ENCODE measurements at regions not wholly inside any gene's neighbourhood (a gene's known extent, or its start where the extent isn't known, plus 50 kb on each side); places are given as distances from the start of the nearest gene placed in this dataset.

DNA sequence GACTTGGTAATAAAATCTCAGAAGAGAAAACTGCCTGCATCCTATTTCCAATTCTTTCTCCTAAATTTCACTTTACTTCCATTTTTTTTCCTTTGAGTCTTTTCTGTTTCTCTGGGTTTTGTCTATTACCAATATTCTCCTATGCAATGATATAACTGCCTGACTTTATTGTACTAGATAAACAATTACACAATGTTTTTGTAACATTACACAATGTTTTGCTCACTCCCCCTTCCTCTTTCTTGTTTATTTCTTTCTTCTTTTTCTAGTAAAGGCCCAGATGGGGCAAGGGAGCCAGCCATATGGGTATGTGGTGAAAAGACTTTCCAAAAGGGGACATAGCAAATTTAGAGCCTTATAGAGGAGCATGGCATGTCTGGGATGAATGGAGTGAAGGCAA lies 278.7 kb upstream of the PHYHIPL start:
- no peak overlapping the region for H2AFZ ChIP-seq (ENCODE audit: low read depth, low read length)
- no TSS peak for BruUV-seq (replicated peaks)
- no peak overlapping the region for H3K4me2 ChIP-seq (ENCODE audit: insufficient read depth, low read length)
- ChIA-PET POLR2A (no interaction called here), CTCF (no interaction called here)
- intact Hi-C loops (cut with micrococcal nuclease) (no loop called here), dilution Hi-C loops (cut with MboI; ENCODE audit: extremely low pct_ligation_motif_present, low sequenced_read_pairs) (no loop called here)
- H3K9me3 ChIP-seq (replicated peaks; ENCODE audit: control insufficient read depth, insufficient read depth, low read length), result no peaks in the 10 kb centered on the region
- H3K27me3 ChIP-seq (ENCODE audit: control insufficient read depth in 2 of 2, insufficient read depth in 2 of 2, low read length in 2 of 2), result no peaks in the 10 kb centered on the region
- H3K79me2 ChIP-seq (ENCODE audit: control insufficient read depth, insufficient read depth, low read length), result no peaks in the 10 kb centered on the region
- DNase-seq (ENCODE audit: low read depth, low spot score), result no peak
- TF ChIP-seq, protein P1, sequence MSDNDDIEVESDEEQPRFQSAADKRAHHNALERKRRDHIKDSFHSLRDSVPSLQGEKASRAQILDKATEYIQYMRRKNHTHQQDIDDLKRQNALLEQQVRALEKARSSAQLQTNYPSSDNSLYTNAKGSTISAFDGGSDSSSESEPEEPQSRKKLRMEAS (IDR thresholded peaks at IDR 0.05; ENCODE audit: insufficient read depth, insufficient read length), result no peak
- no peak for TF ChIP-seq GATA2 (IDR thresholded peaks at IDR 0.05; ENCODE audit: insufficient read depth, insufficient read length, low read depth, low read length)
- no peak for TF ChIP-seq EZH2 (IDR thresholded peaks at IDR 0.05; ENCODE audit: borderline replicate concordance, low read depth, low read length, severe bottlenecking)
- TF ChIP-seq JUN (IDR thresholded peaks at IDR 0.05; ENCODE audit: borderline replicate concordance, insufficient read depth, insufficient read length, low read depth), result no peak
- TF ChIP-seq, protein P2, sequence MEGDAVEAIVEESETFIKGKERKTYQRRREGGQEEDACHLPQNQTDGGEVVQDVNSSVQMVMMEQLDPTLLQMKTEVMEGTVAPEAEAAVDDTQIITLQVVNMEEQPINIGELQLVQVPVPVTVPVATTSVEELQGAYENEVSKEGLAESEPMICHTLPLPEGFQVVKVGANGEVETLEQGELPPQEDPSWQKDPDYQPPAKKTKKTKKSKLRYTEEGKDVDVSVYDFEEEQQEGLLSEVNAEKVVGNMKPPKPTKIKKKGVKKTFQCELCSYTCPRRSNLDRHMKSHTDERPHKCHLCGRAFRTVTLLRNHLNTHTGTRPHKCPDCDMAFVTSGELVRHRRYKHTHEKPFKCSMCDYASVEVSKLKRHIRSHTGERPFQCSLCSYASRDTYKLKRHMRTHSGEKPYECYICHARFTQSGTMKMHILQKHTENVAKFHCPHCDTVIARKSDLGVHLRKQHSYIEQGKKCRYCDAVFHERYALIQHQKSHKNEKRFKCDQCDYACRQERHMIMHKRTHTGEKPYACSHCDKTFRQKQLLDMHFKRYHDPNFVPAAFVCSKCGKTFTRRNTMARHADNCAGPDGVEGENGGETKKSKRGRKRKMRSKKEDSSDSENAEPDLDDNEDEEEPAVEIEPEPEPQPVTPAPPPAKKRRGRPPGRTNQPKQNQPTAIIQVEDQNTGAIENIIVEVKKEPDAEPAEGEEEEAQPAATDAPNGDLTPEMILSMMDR (IDR thresholded peaks at IDR 0.05; ENCODE audit: extremely low read depth in 1 of 2, insufficient read depth in 1 of 2, low read depth in 1 of 2, low read length in 2 of 2), result no peak
- TF ChIP-seq FOS (IDR thresholded peaks at IDR 0.05; ENCODE audit: borderline replicate concordance, insufficient read depth, low read length), result no peak
- no peak for TF ChIP-seq POLR2A (IDR thresholded peaks at IDR 0.05; ENCODE audit: low read depth, low read length)
- no peak for TF ChIP-seq MYC (IDR thresholded peaks at IDR 0.05; ENCODE audit: low read depth, low read length)
- no peak for TF ChIP-seq POLR2AphosphoS5 (IDR thresholded peaks at IDR 0.05; ENCODE audit: insufficient read depth, low read depth, low read length)
- no peaks in the 10 kb centered on the region for H3K9me1 ChIP-seq (replicated peaks; ENCODE audit: control insufficient read depth, extremely low read depth, insufficient read depth, low read length)
- no peaks in the 10 kb centered on the region for H4K20me1 ChIP-seq (replicated peaks; ENCODE audit: control insufficient read depth, extremely low read depth, insufficient read depth, low read length)
- no peak overlapping the region for H3K27ac ChIP-seq (ENCODE audit: insufficient read depth, low read depth, low read length)
- no peak overlapping the region for H3K4me3 ChIP-seq (replicated peaks in 1 of 3; ENCODE audit: insufficient read depth in 1 of 3, low read depth in 1 of 3, low read length in 3 of 3)
- no peaks in the 10 kb centered on the region for H3K36me3 ChIP-seq (ENCODE audit: control insufficient read depth in 2 of 2, extremely low read depth in 1 of 2, insufficient read depth in 2 of 2, low read length in 2 of 2)
- H3K4me1 ChIP-seq (ENCODE audit: control insufficient read depth, extremely low read depth, insufficient read depth, low read length), result no peaks in the 10 kb centered on the region
- FAIRE-seq, result no peak
- H3K9ac ChIP-seq (replicated peaks; ENCODE audit: extremely low read depth, insufficient read depth, low read length), result no peak overlapping the region

All from endothelial cell of umbilical vein (primary cell).